HG03439 (cell line): ENCODE measurements at regions not wholly inside any gene's neighbourhood (a gene's known extent, or its start where the extent isn't known, plus 50 kb on each side); places are given as distances from the start of the nearest gene placed in this dataset.

Experiments used
- ATAC-seq: cut with Tn5 transposase; IDR thresholded peaks from one replicate; pipeline ENCODE4 v1.9.1; 2021; ENCODE audit warnings: mild to moderate bottlenecking, moderate library complexity; ENCODE audit not compliant: unreplicated experiment

- ATAC-seq: no peak
Observed at GRCh38 chr10:10293481-10293951, 724.2 kb upstream of the CELF2 start.

- ATAC-seq: no peak
Observed at GRCh38 chr10:10294184-10294880, 723.3 kb upstream of the CELF2 start.

GRCh38 chr10:10294881-10295529, 722.7 kb upstream of the CELF2 start:
- ATAC-seq: no peak

GRCh38 chr10:10295537-10295936, 722.1 kb upstream of the CELF2 start:
- ATAC-seq: no peak

GRCh38 chr10:10302689-10303088, 715.0 kb upstream of the CELF2 start:
- ATAC-seq: no peak

- ATAC-seq: no peak
Observed at GRCh38 chr10:10307036-10307435, 710.6 kb upstream of the CELF2 start.

GRCh38 chr10:10307551-10307950, 710.1 kb upstream of the CELF2 start:
- no peak for ATAC-seq

GRCh38 chr10:10310498-10310897, 707.2 kb upstream of the CELF2 start:
- ATAC-seq: no peak

GRCh38 chr10:10311966-10312365, 705.7 kb upstream of the CELF2 start:
- no peak for ATAC-seq

GRCh38 chr10:10313149-10313835, 704.4 kb upstream of the CELF2 start:
- no peak for ATAC-seq

GRCh38 chr10:10314626-10315025, 703.0 kb upstream of the CELF2 start:
- no peak for ATAC-seq

- no peak for ATAC-seq
Observed at GRCh38 chr10:10315989-10316388, 701.7 kb upstream of the CELF2 start.

- ATAC-seq: no peak
Observed at GRCh38 chr10:10317151-10317550, 700.5 kb upstream of the CELF2 start.

GRCh38 chr10:10318856-10319255, 698.8 kb upstream of the CELF2 start:
- ATAC-seq: no peak

- no peak for ATAC-seq
Observed at GRCh38 chr10:10320956-10321355, 696.7 kb upstream of the CELF2 start.

- ATAC-seq: no peak
Observed at GRCh38 chr10:10326116-10326515, 691.6 kb upstream of the CELF2 start.

GRCh38 chr10:10327934-10328333, 689.7 kb upstream of the CELF2 start:
- ATAC-seq: no peak

- no peak for ATAC-seq
Observed at GRCh38 chr10:10330418-10330817, 687.3 kb upstream of the CELF2 start.

GRCh38 chr10:10332786-10333185, 684.9 kb upstream of the CELF2 start:
- ATAC-seq: no peak

- ATAC-seq: no peak
Observed at GRCh38 chr10:10333622-10334021, 684.0 kb upstream of the CELF2 start.

GRCh38 chr10:10338339-10338738, 679.3 kb upstream of the CELF2 start:
- ATAC-seq: no peak
